ENCODE measurements at regions not wholly inside any gene's neighbourhood (a gene's known extent, or its start where the extent isn't known, plus 50 kb on each side); places are given as distances from the start of the nearest gene placed in this dataset.

GRCh38 chr2:64350996-64351395 lies 103.0 kb upstream of the LGALSL start:
- no peak overlapping the region for H3K27ac ChIP-seq
- H3K27me3 ChIP-seq = no peaks in the 10 kb centered on the region
- H3K4me1 ChIP-seq = no peaks in the 10 kb centered on the region
- H3K4me3 ChIP-seq = no peak overlapping the region
- no peaks in the 10 kb centered on the region for H3K36me3 ChIP-seq
- TF ChIP-seq POLR2AphosphoS5 (IDR thresholded peaks at IDR 0.05) = no peak
- no peak for TF ChIP-seq POLR2A (IDR thresholded peaks at IDR 0.05)
- TF ChIP-seq CTCF (IDR thresholded peaks at IDR 0.05) = no peak
- H3K9me3 ChIP-seq = no peaks in the 10 kb centered on the region
- intact Hi-C loops (cut with DNase I; ENCODE audit: low total_unique reads) = no loop called here
- DNase-seq (ENCODE audit: low spot score in 2 of 2) = no peak

GRCh38 chr2:64352292-64352691 lies 101.7 kb upstream of the LGALSL start:
- Histone ChIP-seq H3K4me1 (no peaks in the 10 kb centered on the region), H3K27ac (no peak overlapping the region), H3K4me3 (no peak overlapping the region), H3K27me3 (no peaks in the 10 kb centered on the region), H3K9me3 (no peaks in the 10 kb centered on the region), H3K36me3 (no peaks in the 10 kb centered on the region)
- TF ChIP-seq CTCF (IDR thresholded peaks at IDR 0.05) (no peak), POLR2A (IDR thresholded peaks at IDR 0.05) (no peak), POLR2AphosphoS5 (IDR thresholded peaks at IDR 0.05) (no peak)
- DNase-seq (ENCODE audit: low spot score in 2 of 2) = no peak
- intact Hi-C loops (cut with DNase I; ENCODE audit: low total_unique reads) = no loop called here

- Histone ChIP-seq H3K27ac (no peak overlapping the region), H3K9me3 (no peaks in the 10 kb centered on the region), H3K4me3 (no peak overlapping the region), H3K4me1 (peaks cover 0 to 6% of the 10 kb centered on the region in 2 donors), H3K36me3 (no peaks in the 10 kb centered on the region), H3K27me3 (no peaks in the 10 kb centered on the region)
- intact Hi-C loops (cut with DNase I; ENCODE audit: low total_unique reads) = no loop called here
- TF ChIP-seq CTCF (IDR thresholded peaks at IDR 0.05) (no peak), POLR2A (IDR thresholded peaks at IDR 0.05) (no peak), POLR2AphosphoS5 (IDR thresholded peaks at IDR 0.05) (no peak)
- DNase-seq (ENCODE audit: low spot score in 2 of 2) = no peak
Observed at GRCh38 chr2:64354857-64355680, 98.9 kb upstream of the LGALSL start.

GRCh38 chr2:64356906-64357305 lies 97.1 kb upstream of the LGALSL start:
- Histone ChIP-seq H3K27me3 (no peaks in the 10 kb centered on the region), H3K27ac (no peak overlapping the region), H3K4me3 (no peak overlapping the region), H3K9me3 (no peaks in the 10 kb centered on the region), H3K4me1 (peaks cover 0 to 11% of the 10 kb centered on the region in 2 donors), H3K36me3 (no peaks in the 10 kb centered on the region)
- intact Hi-C loops (cut with DNase I; ENCODE audit: low total_unique reads) = no loop called here
- DNase-seq (ENCODE audit: low spot score in 2 of 2) = no peak
- TF ChIP-seq CTCF (IDR thresholded peaks at IDR 0.05) = no peak
- no peak for TF ChIP-seq POLR2A (IDR thresholded peaks at IDR 0.05)

- intact Hi-C loops (cut with DNase I; ENCODE audit: low total_unique reads) = no loop called here
- no peaks in the 10 kb centered on the region for H3K9me3 ChIP-seq
- no peak for DNase-seq (ENCODE audit: low spot score in 2 of 2)
- no peaks in the 10 kb centered on the region for H3K36me3 ChIP-seq
- TF ChIP-seq CTCF (IDR thresholded peaks at IDR 0.05) (no peak), POLR2A (IDR thresholded peaks at IDR 0.05) (no peak), POLR2AphosphoS5 (IDR thresholded peaks at IDR 0.05) (no peak)
- peak overlapping the region; percentile 83 to 90 for H3K27ac ChIP-seq
- peaks cover 0 to 11% of the 10 kb centered on the region in 2 donors for H3K4me1 ChIP-seq
- H3K27me3 ChIP-seq = no peaks in the 10 kb centered on the region
- H3K4me3 ChIP-seq = peak overlapping the region in 1 of 3 donors; percentile 4
Observed at GRCh38 chr2:64359171-64359891, 94.6 kb upstream of the LGALSL start.

All from breast epithelium (tissue), 4 donors.